Activated T-helper 1 cell treated with Interleukin-2 at 50 U/mL for 16 hours (primary cell): ENCODE measurements at regions not wholly inside any gene's neighbourhood (a gene's known extent, or its start where the extent isn't known, plus 50 kb on each side); places are given as distances from the start of the nearest gene placed in this dataset.

Source experiments
- DNase-seq: peaks from one replicate; pipeline ENCODE4 v3.0.0-alpha.2; 2020; ENCODE audit warnings: low read depth

DNA sequence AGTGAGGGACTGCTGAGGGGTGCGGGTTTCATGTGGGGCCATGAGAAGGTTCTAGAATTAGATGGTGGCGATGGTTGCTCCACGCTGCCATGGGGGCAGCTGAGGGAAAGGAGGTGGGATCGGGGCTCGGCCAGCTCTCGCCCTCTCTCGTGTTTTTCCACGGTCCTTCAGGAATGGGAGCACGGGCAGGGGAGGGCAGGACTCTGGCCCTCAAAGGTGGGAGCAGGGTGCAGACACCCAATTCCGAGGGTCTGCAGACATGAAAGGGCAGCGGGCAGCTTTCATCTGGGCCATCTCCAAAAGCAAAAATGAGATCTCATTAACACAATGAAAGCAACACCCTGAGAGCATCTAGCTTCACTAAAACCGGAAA, 53.4 kb upstream of the SALL3 start:
- no peak for DNase-seq

DNA sequence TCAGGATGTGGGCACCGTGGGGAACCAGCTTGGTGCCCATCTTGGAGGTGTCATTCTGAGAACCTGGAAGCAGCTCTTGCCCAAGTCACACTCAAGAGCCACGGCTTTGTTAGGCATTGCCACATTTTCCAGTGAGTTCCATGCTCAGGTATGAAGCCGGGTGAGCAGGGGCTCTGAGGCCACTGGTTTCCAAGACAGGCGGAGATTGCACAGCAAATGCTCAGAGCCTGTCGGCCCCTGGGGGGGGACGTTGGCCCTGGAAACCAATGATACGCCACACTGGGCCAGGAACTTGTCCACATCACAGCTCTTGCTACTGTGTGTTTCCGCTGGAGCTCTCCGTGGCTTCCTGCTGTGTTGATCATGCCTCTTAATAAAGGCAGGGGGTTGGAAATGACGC, 52.5 kb upstream of the SALL3 start:
- DNase-seq = no peak

DNA sequence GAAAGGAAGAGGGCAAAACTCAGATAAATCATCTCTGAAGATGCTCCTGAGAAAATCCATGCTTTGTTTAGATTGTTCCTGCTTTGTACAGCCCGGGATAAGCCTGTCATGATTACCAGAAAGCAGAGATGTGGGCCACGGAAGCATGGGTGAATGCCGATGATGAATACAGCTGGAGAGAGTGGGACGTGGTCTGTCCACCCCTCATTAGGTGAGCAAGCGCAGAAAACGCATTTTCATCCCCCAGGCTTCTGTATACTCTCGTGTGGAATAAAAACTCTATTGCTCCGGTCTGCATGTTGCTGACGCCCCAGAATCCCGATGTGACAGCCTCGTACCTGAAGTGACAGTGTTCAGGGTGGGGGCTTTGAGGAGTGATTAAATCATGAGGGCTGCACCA, 52.0 kb upstream of the SALL3 start:
- no peak for DNase-seq

DNA sequence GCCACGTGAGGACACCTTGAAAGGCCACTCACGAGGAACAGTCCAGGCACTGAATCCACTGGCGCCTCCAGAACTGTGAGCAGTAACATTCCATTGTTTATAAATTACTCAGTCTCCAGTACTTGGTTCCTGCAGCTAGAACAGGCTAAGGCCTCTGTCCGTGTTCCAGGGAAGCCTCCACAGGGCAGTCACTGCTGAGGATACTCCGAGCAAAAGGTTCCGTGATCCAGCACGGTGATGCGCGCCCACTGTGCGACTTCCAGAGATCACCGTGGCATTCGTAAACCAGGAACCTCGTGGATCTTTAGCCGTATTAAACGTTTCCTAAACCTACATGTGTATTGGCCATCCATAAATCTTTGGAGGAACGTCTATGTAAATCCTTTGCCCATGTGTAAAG, 51.5 kb upstream of the SALL3 start:
- no peak for DNase-seq

DNA sequence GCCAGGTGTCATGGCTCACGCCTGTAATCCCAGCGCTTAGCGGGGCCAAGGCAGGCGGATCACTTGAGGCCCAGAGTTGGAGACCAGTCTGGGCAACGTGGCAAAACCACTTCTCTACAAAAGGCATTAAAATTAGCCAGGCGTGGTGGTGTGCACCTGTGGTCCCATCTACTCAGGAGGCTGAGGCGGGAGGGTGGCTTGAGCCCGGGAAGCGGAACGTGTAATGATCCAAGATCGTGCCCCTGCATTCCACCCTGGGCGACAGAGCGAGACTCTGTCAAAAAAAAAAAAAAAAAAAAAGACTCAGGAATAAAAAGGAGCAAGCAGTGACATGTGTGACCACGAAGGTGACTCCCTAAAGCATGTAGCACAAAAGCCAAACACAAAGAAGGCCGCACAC, 50.1 kb upstream of the SALL3 start:
- no peak for DNase-seq
